ENCODE measurements at regions not wholly inside any gene's neighbourhood (a gene's known extent, or its start where the extent isn't known, plus 50 kb on each side); places are given as distances from the start of the nearest gene placed in this dataset.
"Not testable (repeated sequence)": the region's sequence is repeated elsewhere in the genome, so short reads cannot be mapped to it uniquely, and the experiment has no call there.

GRCh38 chr4:12379191-12379590 is 950.5 kb upstream of the HS3ST1 start:
- Histone ChIP-seq H4K20me1 (ENCODE audit: insufficient read depth) (no peaks in the 10 kb centered on the region), H3K27me3 (ENCODE audit: insufficient read depth, low read depth) (no peaks in the 10 kb centered on the region), H3K36me3 (ENCODE audit: insufficient read depth) (no peaks in the 10 kb centered on the region), H3K4me2 (no peak overlapping the region), H3K4me3 (IDR thresholded peaks at IDR 0.05; ENCODE audit: insufficient read depth, low read depth, low read length) (no peak overlapping the region), H3K79me2 (ENCODE audit: insufficient read depth, low read depth) (no peaks in the 10 kb centered on the region), H3K27ac (no peak overlapping the region), H2AFZ (ENCODE audit: low read depth) (no peak overlapping the region), H3K9ac (no peak overlapping the region), H3K4me1 (ENCODE audit: low read depth, poor library complexity, severe bottlenecking) (no peaks in the 10 kb centered on the region)
- TF ChIP-seq CTCF (conservative IDR thresholded peaks at IDR 0.05; ENCODE audit: low read depth, low read length): no peak

- no peaks in the 10 kb centered on the region for H4K20me1 ChIP-seq (ENCODE audit: insufficient read depth)
- no peak overlapping the region for H3K4me3 ChIP-seq (IDR thresholded peaks at IDR 0.05; ENCODE audit: insufficient read depth, low read depth, low read length)
- no peak overlapping the region for H2AFZ ChIP-seq (ENCODE audit: low read depth)
- TF ChIP-seq CTCF (conservative IDR thresholded peaks at IDR 0.05; ENCODE audit: low read depth, low read length): no peak
- H3K27ac ChIP-seq: no peak overlapping the region
- no peaks in the 10 kb centered on the region for H3K36me3 ChIP-seq (ENCODE audit: insufficient read depth)
- no peaks in the 10 kb centered on the region for H3K79me2 ChIP-seq (ENCODE audit: insufficient read depth, low read depth)
- H3K4me2 ChIP-seq: no peak overlapping the region
- no peak overlapping the region for H3K9ac ChIP-seq
- no peaks in the 10 kb centered on the region for H3K27me3 ChIP-seq (ENCODE audit: insufficient read depth, low read depth)
- H3K4me1 ChIP-seq (ENCODE audit: low read depth, poor library complexity, severe bottlenecking): no peaks in the 10 kb centered on the region
Measured at GRCh38 chr4:12375805-12376204, 947.1 kb upstream of the HS3ST1 start.

GRCh38 chr4:12365869-12366268 is 937.2 kb upstream of the HS3ST1 start:
- H3K4me2 ChIP-seq; H3K27me3 ChIP-seq (ENCODE audit: insufficient read depth, low read depth); H2AFZ ChIP-seq (ENCODE audit: low read depth); H3K4me3 ChIP-seq (IDR thresholded peaks at IDR 0.05; ENCODE audit: insufficient read depth, low read depth, low read length); H3K79me2 ChIP-seq (ENCODE audit: insufficient read depth, low read depth); H3K9ac ChIP-seq; H3K27ac ChIP-seq; H3K36me3 ChIP-seq (ENCODE audit: insufficient read depth); H3K4me1 ChIP-seq (ENCODE audit: low read depth, poor library complexity, severe bottlenecking); H4K20me1 ChIP-seq (ENCODE audit: insufficient read depth): not testable (repeated sequence)

- H3K9ac ChIP-seq: no peak overlapping the region
- no peaks in the 10 kb centered on the region for H3K79me2 ChIP-seq (ENCODE audit: insufficient read depth, low read depth)
- no peak overlapping the region for H2AFZ ChIP-seq (ENCODE audit: low read depth)
- no peaks in the 10 kb centered on the region for H3K27me3 ChIP-seq (ENCODE audit: insufficient read depth, low read depth)
- no peak overlapping the region for H3K4me3 ChIP-seq (IDR thresholded peaks at IDR 0.05; ENCODE audit: insufficient read depth, low read depth, low read length)
- no peaks in the 10 kb centered on the region for H4K20me1 ChIP-seq (ENCODE audit: insufficient read depth)
- H3K4me1 ChIP-seq (ENCODE audit: low read depth, poor library complexity, severe bottlenecking): no peaks in the 10 kb centered on the region
- no peak overlapping the region for H3K27ac ChIP-seq
- no peak for TF ChIP-seq CTCF (conservative IDR thresholded peaks at IDR 0.05; ENCODE audit: low read depth, low read length)
- H3K36me3 ChIP-seq (ENCODE audit: insufficient read depth): no peaks in the 10 kb centered on the region
- no peak overlapping the region for H3K4me2 ChIP-seq
Measured at GRCh38 chr4:12360391-12360790, 931.7 kb upstream of the HS3ST1 start.

GRCh38 chr4:12359420-12359819 is 930.7 kb upstream of the HS3ST1 start:
- no peaks in the 10 kb centered on the region for H3K27me3 ChIP-seq (ENCODE audit: insufficient read depth, low read depth)
- no peaks in the 10 kb centered on the region for H3K4me1 ChIP-seq (ENCODE audit: low read depth, poor library complexity, severe bottlenecking)
- H3K4me2 ChIP-seq: no peak overlapping the region
- H3K27ac ChIP-seq: no peak overlapping the region
- H4K20me1 ChIP-seq (ENCODE audit: insufficient read depth): no peaks in the 10 kb centered on the region
- H3K36me3 ChIP-seq (ENCODE audit: insufficient read depth): no peaks in the 10 kb centered on the region
- H2AFZ ChIP-seq (ENCODE audit: low read depth): no peak overlapping the region
- no peak overlapping the region for H3K9ac ChIP-seq
- H3K79me2 ChIP-seq (ENCODE audit: insufficient read depth, low read depth): no peaks in the 10 kb centered on the region
- no peak overlapping the region for H3K4me3 ChIP-seq (IDR thresholded peaks at IDR 0.05; ENCODE audit: insufficient read depth, low read depth, low read length)
- no peak for TF ChIP-seq CTCF (conservative IDR thresholded peaks at IDR 0.05; ENCODE audit: low read depth, low read length)

GRCh38 chr4:12333083-12333482 is 904.4 kb upstream of the HS3ST1 start:
- H3K9ac ChIP-seq; H3K4me3 ChIP-seq (IDR thresholded peaks at IDR 0.05; ENCODE audit: insufficient read depth, low read depth, low read length); H2AFZ ChIP-seq (ENCODE audit: low read depth); H3K36me3 ChIP-seq (ENCODE audit: insufficient read depth); H3K4me2 ChIP-seq; H3K27ac ChIP-seq; H3K27me3 ChIP-seq (ENCODE audit: insufficient read depth, low read depth); H3K79me2 ChIP-seq (ENCODE audit: insufficient read depth, low read depth); H4K20me1 ChIP-seq (ENCODE audit: insufficient read depth); H3K4me1 ChIP-seq (ENCODE audit: low read depth, poor library complexity, severe bottlenecking): not testable (repeated sequence)

Data from KMS-11 (cell line).